Tibial artery (tissue), 4 donors: ENCODE measurements at regions not wholly inside any gene's neighbourhood (a gene's known extent, or its start where the extent isn't known, plus 50 kb on each side); places are given as distances from the start of the nearest gene placed in this dataset.

Experiments used
- DNase-seq, 2 donors: peaks; one replicate each; pipeline ENCODE4 v3.0.0-alpha.2; 2019
- H3K27ac ChIP-seq, 2 donors: fragments of 200-600 bp; sonication (generic) in 1 of 2; 1 replicate in 1 of 2; 2 replicates in 1 of 2; pipeline ENCODE4 v1.5.1; 2018 to 2019; ENCODE audit warnings: mild to moderate bottlenecking in 1 of 2
- H3K27me3 ChIP-seq, 2 donors: fragments of 200-600 bp; sonication (generic) in 1 of 2; one replicate each; pipeline versions ENCODE4 v1.5.1 to v1.6.0; 2016 to 2019
- H3K36me3 ChIP-seq, 3 donors: fragments of 200-600 bp; sonication (generic) in 2 of 3; one replicate each; pipeline ENCODE4 v1.5.1; 2016 to 2019; ENCODE audit warnings: mild to moderate bottlenecking in 2 of 3
- H3K4me1 ChIP-seq, 4 donors: fragments of 200-600 bp; sonication (generic) in 2 of 4; 1 replicate in 3 of 4; 2 replicates in 1 of 4; pipeline ENCODE4 v1.5.1; 2016 to 2019
- H3K4me3 ChIP-seq, 2 donors: fragments of 200-600 bp; sonication (generic) in 1 of 2; 1 replicate in 1 of 2; 2 replicates in 1 of 2; pipeline ENCODE4 v1.5.1; 2018 to 2019; ENCODE audit warnings: mild to moderate bottlenecking in 2 of 2
- H3K9me3 ChIP-seq, 3 donors: fragments of 200-600 bp; sonication (generic) in 1 of 3; one replicate each; pipeline ENCODE4 v1.5.1; 2016 to 2019
- CTCF ChIP-seq, 2 experiments: fragments of 200-600 bp in 1 of 2; fragments of 450-650 bp in 1 of 2; IDR thresholded peaks; one replicate each; pipeline ENCODE4 v1.5.1; 2017 to 2019; ENCODE audit warnings: antibody characterized with exemption in 2 of 2, mild to moderate bottlenecking in 1 of 2, moderate library complexity in 1 of 2
- intact Hi-C: fragments of 100-400 bp; cut with DNase I; formaldehyde crosslinking; loops from one replicate; pipeline ENCODE4 v1.15.0; 2023; ENCODE audit warnings: low total_unique reads

GRCh38 chr11:33475993-33476392 is 218.8 kb downstream of the HIPK3 start:
- intact Hi-C loops, result no loop called here
- no peak for TF ChIP-seq CTCF (IDR thresholded peaks at IDR 0.05)
- no peaks in the 10 kb centered on the region for H3K36me3 ChIP-seq
- no peaks in the 10 kb centered on the region for H3K4me1 ChIP-seq
- DNase-seq, result no peak
- H3K9me3 ChIP-seq, result no peaks in the 10 kb centered on the region
- H3K27me3 ChIP-seq, result peaks cover 0 to 14% of the 10 kb centered on the region in 2 donors
- H3K4me3 ChIP-seq, result no peak overlapping the region
- no peak overlapping the region for H3K27ac ChIP-seq

- peaks cover 0 to 14% of the 10 kb centered on the region in 2 donors for H3K27me3 ChIP-seq
- intact Hi-C loops, result no loop called here
Observed at GRCh38 chr11:33474866-33475265, 217.7 kb downstream of the HIPK3 start.

GRCh38 chr11:33471541-33471940 is 214.4 kb downstream of the HIPK3 start:
- no peak for TF ChIP-seq CTCF (IDR thresholded peaks at IDR 0.05)
- Histone ChIP-seq H3K36me3 (no peaks in the 10 kb centered on the region), H3K9me3 (no peaks in the 10 kb centered on the region), H3K4me1 (no peaks in the 10 kb centered on the region), H3K27ac (no peak overlapping the region), H3K4me3 (no peak overlapping the region), H3K27me3 (peaks cover 0 to 11% of the 10 kb centered on the region in 2 donors)
- intact Hi-C loops, result no loop called here
- no peak for DNase-seq

More at GRCh38 chr11:33474866-33475265, 217.7 kb downstream of the HIPK3 start:
- no peak for TF ChIP-seq CTCF (IDR thresholded peaks at IDR 0.05)
- no peak overlapping the region for H3K4me3 ChIP-seq
- no peak for DNase-seq
- H3K9me3 ChIP-seq, result no peaks in the 10 kb centered on the region
- no peak overlapping the region for H3K27ac ChIP-seq
- no peaks in the 10 kb centered on the region for H3K4me1 ChIP-seq
- no peaks in the 10 kb centered on the region for H3K36me3 ChIP-seq

- Histone ChIP-seq H3K4me3 (no peak overlapping the region), H3K36me3 (no peaks in the 10 kb centered on the region), H3K9me3 (no peaks in the 10 kb centered on the region), H3K27me3 (peaks cover 0 to 3% of the 10 kb centered on the region in 2 donors), H3K4me1 (no peaks in the 10 kb centered on the region), H3K27ac (no peak overlapping the region)
- no peak for DNase-seq
- no peak for TF ChIP-seq CTCF (IDR thresholded peaks at IDR 0.05)
- intact Hi-C loops, result no loop called here
Observed at GRCh38 chr11:33467966-33468365, 210.8 kb downstream of the HIPK3 start.

- H3K4me3 ChIP-seq, result no peak overlapping the region
- no peak for TF ChIP-seq CTCF (IDR thresholded peaks at IDR 0.05)
- peaks cover 0 to 3% of the 10 kb centered on the region in 2 donors for H3K27me3 ChIP-seq
- H3K9me3 ChIP-seq, result no peaks in the 10 kb centered on the region
- H3K27ac ChIP-seq, result no peak overlapping the region
- H3K36me3 ChIP-seq, result no peaks in the 10 kb centered on the region
- H3K4me1 ChIP-seq, result no peaks in the 10 kb centered on the region
- intact Hi-C loops, result no loop called here
- no peak for DNase-seq
Observed at GRCh38 chr11:33463059-33463458, 205.9 kb downstream of the HIPK3 start.
